Omental fat pad (tissue), 3 donors: ENCODE measurements at regions not wholly inside any gene's neighbourhood (a gene's known extent, or its start where the extent isn't known, plus 50 kb on each side); places are given as distances from the start of the nearest gene placed in this dataset.

Experiments used
- ATAC-seq: fragments of 150-250 bp; one replicate; pipeline ENCODE4 v1.9.1; 2016; ENCODE audit warnings: mild to moderate bottlenecking, moderate library complexity; ENCODE audit not compliant: low FRiP score
- DNase-seq: peaks from one replicate; pipeline ENCODE4 v3.0.0-alpha.2; 2019; ENCODE audit warnings: low spot score
- TF ChIP-seq, protein P1 (sequence below), 3 donors: fragments of 450-650 bp; IDR thresholded peaks; one replicate each; pipeline ENCODE4 v1.5.1; 2016 to 2017; ENCODE audit warnings: antibody characterized with exemption in 3 of 3, mild to moderate bottlenecking in 3 of 3, moderate library complexity in 2 of 3

DNA sequence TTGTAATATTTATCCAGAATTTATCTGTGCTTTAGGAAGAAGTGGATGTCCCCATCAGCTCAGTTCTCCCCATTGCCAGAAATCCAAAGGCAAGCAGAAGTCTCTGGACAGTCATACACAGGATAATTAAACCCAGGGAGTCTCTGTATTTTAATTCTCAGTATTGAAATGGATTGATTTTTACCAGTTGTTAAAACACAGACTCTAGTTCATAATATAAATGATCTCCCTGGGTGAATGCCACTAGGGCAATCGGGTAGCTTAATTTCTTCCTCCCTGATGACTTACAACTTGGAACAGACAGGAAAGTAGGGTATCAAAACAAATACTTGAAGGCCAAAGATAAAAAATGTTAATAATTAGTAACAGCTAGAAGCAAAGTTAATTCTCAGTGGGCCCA, 66.5 kb upstream of the DAP start:
- ATAC-seq (no peak), DNase-seq (no peak)
- TF ChIP-seq, protein P1, sequence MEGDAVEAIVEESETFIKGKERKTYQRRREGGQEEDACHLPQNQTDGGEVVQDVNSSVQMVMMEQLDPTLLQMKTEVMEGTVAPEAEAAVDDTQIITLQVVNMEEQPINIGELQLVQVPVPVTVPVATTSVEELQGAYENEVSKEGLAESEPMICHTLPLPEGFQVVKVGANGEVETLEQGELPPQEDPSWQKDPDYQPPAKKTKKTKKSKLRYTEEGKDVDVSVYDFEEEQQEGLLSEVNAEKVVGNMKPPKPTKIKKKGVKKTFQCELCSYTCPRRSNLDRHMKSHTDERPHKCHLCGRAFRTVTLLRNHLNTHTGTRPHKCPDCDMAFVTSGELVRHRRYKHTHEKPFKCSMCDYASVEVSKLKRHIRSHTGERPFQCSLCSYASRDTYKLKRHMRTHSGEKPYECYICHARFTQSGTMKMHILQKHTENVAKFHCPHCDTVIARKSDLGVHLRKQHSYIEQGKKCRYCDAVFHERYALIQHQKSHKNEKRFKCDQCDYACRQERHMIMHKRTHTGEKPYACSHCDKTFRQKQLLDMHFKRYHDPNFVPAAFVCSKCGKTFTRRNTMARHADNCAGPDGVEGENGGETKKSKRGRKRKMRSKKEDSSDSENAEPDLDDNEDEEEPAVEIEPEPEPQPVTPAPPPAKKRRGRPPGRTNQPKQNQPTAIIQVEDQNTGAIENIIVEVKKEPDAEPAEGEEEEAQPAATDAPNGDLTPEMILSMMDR (IDR thresholded peaks at IDR 0.05): no peak

DNA sequence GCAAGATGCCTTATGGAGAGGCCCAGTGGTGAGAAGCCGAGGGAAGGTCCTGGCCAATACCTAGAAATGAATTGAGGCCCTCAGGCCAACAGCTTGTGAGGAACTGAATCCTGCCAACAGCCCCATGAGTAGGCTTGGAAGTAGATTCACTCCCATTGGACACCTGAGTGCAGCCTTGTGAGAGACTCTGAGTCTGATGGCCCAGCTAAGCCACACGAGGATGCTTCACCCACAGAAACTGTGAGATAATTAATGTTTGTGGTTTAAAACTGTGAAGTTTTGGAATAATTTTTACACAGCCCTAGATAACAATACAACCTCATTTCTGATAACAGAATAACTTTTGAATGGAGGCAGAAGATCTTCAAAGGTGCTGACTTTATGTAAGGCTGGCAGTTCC, 65.9 kb upstream of the DAP start:
- TF ChIP-seq, protein P1 (IDR thresholded peaks at IDR 0.05): no peak
- no peak for ATAC-seq
- no peak for DNase-seq

DNA sequence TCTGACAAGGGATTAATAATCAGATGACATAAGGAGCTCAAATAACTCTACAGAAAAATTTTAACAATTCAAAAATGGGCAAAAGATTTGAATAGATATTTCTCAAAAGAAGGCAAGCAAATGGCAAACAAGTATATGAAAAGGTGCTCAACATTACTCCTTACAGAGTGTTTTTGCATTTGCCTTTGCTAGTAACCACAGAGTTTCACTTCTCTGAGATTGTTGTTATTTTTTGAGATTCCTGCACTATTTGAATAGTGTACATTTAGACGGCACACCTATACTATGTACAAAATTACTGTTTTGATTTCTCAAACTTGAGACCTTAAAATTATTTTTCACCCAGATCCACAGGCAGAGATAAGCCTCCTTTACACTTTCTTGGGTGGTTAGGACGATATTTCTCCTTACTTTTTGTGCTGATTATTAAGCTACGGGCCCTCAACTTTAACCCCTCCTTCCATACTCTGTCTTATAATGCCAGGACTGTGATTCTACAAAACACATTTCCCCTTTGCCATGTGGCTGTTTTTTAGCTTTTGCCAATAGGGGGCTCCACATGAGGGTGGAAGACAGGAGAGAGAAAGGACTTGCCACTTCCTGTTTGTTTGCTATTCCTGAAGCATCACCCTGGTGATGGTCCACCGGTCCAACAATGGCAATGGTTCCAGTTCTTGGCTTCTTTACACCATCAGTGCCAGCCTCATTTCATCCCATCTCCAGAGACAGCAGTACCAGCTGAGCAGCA, 65.0 kb upstream of the DAP start:
- TF ChIP-seq, protein P1 (IDR thresholded peaks at IDR 0.05): no peak
- ATAC-seq (no peak), DNase-seq (no peak)

DNA sequence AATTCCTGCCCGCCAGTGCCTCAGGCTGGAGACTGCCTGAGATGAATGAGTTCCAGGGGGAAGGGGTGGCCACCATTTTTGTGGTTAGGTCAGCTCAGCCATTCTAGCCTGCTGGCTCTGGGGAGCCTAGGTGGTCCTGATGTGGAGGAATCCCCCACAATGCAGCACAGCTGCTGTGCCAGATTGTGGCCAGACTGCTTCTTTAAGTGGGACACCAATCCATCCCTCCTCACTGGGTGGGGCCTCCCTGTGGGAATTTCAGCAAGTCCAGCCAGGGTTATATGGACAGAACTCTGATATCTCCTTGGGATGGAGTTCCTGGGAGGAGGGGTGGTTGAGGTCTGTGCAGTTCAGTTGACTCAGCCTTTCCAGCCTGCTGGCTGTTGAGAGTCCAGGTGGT, 51.2 kb upstream of the DAP start:
- DNase-seq (no peak), ATAC-seq (no peak)
- TF ChIP-seq, protein P1 (IDR thresholded peaks at IDR 0.05): no peak
